ENCODE measurements at regions not wholly inside any gene's neighbourhood (a gene's known extent, or its start where the extent isn't known, plus 50 kb on each side); places are given as distances from the start of the nearest gene placed in this dataset.

DNA sequence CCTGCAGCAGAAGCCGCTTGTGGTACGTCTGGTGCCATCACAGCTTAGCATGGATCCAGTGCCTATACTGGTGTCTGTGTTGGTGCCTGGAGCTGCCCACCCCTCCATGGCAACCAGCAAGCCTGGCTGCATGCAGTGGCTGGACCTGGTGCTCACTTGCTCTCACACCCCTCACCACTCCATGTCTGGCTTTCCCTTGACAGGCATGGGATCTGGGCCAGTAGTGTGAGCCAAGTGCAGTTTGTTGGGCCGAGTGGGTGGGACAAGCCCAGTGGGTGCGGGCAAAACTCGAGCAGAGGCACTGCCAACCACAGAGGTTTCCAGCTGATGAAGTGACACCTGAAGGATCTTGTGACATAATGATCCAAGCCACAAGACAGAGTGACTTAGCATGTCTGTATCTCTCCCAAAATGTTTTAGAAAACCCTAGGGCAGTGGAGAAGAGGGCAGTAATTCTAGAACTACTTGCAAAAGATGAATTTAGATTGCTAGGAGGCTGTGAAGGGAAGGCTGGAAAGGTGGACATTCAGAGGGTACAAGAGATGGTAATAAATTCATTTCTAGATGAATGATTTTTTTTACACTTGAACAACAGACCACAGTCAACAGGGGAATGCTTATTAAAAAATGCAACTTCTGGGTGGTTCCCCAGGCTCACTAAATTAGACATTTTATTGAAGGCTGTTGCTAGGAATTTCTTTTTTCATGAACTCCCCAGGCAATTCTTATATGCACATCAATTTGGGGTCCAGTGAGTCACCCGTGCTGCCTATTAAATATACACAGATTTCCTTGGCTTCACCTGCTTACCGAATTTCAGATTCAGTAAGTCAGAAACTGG lies 660.3 kb downstream of the TLR4 start:
- TF ChIP-seq, protein P1, sequence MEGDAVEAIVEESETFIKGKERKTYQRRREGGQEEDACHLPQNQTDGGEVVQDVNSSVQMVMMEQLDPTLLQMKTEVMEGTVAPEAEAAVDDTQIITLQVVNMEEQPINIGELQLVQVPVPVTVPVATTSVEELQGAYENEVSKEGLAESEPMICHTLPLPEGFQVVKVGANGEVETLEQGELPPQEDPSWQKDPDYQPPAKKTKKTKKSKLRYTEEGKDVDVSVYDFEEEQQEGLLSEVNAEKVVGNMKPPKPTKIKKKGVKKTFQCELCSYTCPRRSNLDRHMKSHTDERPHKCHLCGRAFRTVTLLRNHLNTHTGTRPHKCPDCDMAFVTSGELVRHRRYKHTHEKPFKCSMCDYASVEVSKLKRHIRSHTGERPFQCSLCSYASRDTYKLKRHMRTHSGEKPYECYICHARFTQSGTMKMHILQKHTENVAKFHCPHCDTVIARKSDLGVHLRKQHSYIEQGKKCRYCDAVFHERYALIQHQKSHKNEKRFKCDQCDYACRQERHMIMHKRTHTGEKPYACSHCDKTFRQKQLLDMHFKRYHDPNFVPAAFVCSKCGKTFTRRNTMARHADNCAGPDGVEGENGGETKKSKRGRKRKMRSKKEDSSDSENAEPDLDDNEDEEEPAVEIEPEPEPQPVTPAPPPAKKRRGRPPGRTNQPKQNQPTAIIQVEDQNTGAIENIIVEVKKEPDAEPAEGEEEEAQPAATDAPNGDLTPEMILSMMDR (IDR thresholded peaks at IDR 0.05), result no peak
- TF ChIP-seq POLR2AphosphoS5 (IDR thresholded peaks at IDR 0.05), result no peak
- TF ChIP-seq POLR2A (IDR thresholded peaks at IDR 0.05), result no peak
- TF ChIP-seq EP300 (IDR thresholded peaks at IDR 0.05), result no peak
